Stimulated activated CD8-positive, alpha-beta memory T cell treated with anti-CD3 and anti-CD28 coated beads, Interleukin-15, amount 100 ng/mL, for 4 hours (primary cell): ENCODE measurements at regions not wholly inside any gene's neighbourhood (a gene's known extent, or its start where the extent isn't known, plus 50 kb on each side); places are given as distances from the start of the nearest gene placed in this dataset.
"Not testable (repeated sequence)": the region's sequence is repeated elsewhere in the genome, so short reads cannot be mapped to it uniquely, and the experiment has no call there.

Experiments used
- DNase-seq, 2 donors: peaks; one replicate each; pipeline ENCODE4 v3.0.0-alpha.2; 2020; ENCODE audit warnings: low read depth in 2 of 2

GRCh38 chr16:11414815-11415775 lies 69.8 kb downstream of the RMI2 start:
- no peak for DNase-seq

GRCh38 chr16:11416228-11417001 lies 71.2 kb downstream of the RMI2 start:
- no peak for DNase-seq

DNA sequence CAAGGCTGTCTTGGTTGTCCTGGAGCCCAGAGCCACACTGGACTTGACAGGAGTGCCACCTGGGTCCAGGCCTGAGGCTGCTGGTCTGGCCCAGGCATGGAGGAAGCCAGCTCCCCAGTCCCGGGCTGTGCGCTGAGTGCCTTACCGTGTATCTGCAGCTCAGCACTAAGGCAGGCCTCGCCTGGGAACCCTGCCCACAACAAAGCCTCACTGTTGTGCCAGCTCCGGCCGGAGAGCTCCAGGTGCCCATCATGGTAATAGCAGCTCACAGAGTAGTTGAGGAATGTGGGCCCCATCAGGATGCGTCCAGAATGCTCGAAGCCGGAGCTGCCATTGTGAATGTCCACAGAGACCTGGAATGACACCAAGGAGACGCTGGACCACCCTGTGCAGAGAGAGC lies 72.2 kb downstream of the RMI2 start:
- DNase-seq = no peak

- DNase-seq = no peak
These were observed 73.2 kb downstream of the RMI2 start for GRCh38 chr16:11418506-11418905.

- not testable (repeated sequence) for DNase-seq
These were observed 74.8 kb downstream of the RMI2 start for GRCh38 chr16:11420067-11420466.

- DNase-seq = no peak
These were observed 75.6 kb downstream of the RMI2 start for GRCh38 chr16:11420895-11421294.

DNA sequence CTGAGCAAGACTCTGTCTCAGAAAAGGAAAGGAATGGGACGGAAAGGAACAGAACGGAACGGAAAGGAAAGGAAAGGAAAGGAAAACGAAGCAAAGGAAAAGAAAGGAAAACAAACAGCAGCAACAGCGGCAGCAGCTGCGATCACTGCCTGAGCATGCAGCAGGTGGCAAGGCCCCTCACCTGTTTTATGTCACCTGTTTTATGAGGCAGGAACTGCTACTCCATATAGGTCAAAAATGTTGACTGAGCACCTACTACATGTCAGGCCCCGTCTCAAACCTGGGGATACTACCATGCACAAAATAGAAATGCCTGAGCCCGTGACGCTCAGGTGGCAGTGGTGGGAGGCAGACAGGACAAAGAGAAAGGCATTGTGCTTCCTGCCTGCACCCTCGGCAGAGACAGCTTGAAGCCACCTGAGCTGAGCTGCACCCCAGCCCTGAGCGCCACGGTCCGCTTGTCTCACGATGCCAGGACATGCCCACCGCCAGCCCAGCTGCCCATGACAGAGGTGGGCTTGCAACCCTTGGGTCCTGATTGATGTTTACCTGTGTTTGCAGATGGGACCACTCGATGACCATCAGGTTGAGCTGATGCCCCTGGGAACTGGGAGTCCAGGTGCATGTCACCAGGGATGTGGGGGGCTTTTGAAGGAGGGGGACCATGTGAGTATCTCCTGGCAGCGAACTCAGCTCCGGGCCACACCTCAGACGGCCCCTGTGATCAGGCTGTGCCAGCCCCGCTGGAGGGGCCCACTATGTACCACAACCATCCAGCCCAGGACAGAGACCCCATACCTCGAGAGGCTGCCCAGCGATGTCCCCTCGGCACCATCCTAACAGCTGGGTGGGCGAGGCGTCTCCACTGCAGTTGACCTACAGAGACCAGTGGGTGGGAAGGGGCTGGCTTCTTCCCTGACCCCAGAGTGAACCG lies 77.4 kb downstream of the RMI2 start:
- DNase-seq = no peak

DNA sequence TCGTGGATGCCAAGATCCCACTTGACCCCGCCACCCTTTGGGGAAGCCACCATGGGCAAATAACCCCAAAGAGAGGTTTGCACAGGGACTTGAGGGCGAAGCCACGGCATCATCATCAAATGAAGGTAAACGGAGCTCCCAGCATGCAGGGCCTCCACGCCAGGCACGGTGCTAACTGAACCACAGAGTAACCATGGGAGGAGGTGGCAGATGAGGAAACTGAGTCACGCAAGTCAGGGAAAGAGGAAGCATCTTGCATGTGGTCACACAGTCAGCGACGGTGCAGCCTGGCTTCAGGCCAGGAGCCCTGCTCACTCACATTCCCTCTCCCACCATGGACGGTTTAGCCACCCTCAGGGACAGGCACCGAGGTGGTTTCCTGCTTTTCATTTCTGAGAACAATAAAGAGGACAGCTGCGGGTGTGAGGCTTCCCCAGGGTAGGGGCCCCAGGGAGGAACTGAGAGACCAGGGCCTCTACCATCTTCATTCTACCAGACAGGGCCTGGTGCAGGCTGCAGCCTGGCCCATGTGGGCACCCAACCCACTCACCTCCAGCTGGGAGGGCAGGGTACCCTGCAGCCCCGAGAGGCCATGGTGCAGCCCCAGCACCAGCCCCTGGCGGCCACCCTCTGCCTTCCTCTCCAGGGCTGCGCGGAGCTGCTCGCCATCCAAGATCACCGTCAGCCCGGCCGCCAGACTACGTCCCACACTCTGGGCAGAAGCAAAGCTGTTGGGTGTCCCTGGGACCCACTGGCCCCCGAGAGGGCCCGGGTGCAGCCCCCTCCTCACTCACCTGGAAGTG lies 78.3 kb downstream of the RMI2 start:
- no peak for DNase-seq

DNA sequence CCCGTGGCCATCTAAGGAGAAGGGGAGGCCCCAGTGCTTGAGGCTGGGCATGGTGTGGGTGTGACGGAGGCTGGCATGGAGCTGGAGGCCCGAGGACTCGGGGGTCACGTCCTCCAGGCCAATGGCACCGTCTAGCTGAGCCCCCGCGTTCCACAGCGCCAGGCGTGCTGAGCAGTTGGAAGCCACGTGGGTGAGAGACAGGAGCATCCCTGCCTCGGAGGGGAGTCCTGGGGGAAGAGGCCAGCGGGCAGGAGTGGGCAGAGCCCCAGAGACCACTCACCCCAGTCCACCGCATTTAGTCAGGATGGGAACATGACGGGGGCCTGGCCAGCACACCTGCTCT lies 78.8 kb downstream of the RMI2 start:
- DNase-seq = no peak

GRCh38 chr16:11425140-11425539 lies 79.9 kb downstream of the RMI2 start:
- no peak for DNase-seq

DNA sequence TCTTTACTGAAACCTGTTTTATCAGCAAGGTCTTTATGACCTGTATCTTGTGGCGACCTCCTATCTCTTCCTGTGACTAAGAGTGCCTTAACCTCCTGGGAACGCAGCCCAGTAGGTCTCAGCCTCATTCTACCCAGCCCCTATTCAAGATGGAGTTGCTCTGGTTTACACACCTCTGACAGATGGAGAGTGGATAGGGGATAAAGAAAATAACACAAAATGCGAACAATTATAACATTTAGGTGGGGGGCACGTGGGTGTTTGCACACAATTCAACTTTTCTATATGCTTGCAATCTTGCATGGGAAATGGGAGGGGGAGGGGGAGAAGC lies 83.3 kb downstream of the RMI2 start:
- no peak for DNase-seq

- no peak for DNase-seq
These were observed 83.9 kb downstream of the RMI2 start for GRCh38 chr16:11429123-11429522.

DNA sequence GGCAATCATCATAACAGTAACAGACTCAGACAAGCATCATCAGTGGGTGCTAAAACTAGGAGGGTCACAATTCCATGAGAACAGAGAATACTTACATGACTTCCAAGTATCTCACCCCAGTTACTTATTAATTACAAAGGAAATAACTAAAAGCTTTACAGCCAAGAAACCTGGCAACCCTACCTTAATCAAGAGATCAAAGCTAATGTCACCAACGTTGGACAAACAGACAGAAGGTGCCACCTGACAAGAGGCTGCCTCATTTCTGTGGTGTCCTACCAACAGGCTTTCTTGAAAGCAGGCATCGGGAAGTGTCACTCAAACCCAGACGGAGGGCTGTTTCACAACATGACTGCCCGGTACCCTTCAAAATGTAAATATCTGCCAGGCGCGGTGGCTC lies 84.6 kb downstream of the RMI2 start:
- DNase-seq = no peak

DNA sequence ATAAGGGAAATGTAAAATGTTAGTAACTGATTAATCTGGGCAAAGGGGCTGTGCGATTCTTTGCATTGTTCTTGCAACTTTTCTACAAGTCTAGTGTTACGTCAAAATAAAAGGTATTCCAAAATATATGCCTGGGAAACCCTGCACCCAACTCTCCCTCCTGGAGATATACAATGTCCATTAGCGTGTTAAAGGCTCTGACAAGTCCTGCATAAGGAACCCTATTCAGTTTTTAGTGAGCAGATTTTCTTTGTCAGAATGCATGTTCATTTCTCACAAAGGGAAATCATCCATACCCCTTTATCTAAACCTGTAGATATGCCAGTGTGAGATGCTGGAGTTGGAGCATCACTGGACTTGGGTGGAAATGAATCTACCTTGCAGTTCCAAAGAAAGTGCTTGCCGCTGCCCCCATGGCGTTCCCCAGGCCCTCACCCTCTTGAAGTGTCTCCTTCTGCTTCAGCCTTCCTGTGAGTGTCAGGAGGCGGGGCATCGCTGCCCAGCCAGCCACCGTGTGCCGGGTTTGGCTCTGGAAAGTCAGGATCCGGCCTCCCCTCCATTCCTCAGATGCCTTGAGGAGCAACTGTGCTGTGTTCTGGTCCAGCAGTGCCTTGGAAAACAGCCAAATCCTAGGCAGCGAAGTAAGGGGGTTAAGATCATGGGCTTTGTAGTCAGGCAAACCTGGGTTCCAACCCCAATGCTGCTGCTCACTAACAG lies 85.5 kb downstream of the RMI2 start:
- DNase-seq = no peak

GRCh38 chr16:11431915-11432465 lies 86.7 kb downstream of the RMI2 start:
- no peak for DNase-seq

DNA sequence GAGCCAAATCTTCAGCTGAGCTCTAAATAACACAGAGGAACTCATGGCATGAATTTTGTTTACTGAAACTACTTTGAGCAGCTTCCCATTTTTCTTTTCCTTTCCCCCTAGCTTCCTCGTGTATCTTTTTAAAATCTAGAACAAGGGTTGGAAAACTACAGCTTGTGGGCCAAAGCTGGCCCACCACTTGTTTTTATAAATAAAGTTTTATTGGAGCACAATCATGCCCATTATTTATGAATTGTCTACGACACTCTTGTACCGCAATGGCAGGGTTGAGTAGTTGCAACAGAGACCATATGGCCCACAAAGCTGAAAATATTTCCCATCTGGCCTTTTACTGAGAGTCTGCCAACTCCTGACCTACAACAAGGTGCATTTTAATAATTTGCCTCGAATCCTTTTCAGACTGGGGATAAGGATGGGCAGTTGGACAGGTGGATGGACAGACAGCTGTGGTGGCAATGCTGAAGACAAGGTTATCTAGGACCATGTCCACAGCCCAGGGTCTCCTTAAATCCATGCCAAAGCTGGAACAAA lies 87.7 kb downstream of the RMI2 start:
- no peak for DNase-seq

DNA sequence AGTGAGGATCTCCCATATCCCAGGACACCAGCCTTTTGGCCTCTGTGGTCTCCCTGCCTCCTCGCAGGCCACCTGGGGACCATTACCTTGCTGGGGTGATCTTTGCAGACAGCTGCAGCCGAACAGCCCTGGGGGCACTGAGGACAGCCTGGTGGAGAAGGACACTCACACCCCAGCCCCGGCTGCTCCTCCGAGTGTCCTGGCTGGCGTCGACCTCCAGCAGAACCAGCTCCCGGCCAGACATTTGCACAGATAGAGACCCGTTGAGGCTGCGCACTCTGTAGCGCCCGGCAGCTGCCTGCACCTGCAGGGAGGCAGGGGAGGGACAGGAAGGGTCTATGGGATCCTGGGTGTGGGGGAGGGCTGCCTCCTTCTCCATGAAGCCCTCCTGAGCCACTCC lies 90.3 kb downstream of the RMI2 start:
- no peak for DNase-seq

DNA sequence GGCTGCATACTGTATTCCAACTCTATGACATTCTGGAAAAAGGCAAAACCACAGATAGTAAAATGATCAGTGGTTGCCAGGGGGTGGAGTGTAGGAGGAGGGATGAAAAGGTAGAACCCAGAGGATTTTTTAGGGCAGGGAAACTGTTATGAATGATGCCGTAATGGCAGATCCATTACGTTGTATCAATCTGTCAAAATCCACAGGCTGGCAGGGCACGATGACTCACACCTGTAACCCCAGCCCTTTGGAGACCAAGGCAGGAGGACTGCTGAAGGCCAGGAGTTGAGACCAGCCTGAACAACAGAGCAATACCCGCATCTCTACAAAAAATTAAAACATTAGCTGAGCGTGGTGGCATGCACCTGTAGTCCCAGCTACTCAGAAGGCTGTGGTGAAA lies 91.8 kb downstream of the RMI2 start:
- no peak for DNase-seq

DNA sequence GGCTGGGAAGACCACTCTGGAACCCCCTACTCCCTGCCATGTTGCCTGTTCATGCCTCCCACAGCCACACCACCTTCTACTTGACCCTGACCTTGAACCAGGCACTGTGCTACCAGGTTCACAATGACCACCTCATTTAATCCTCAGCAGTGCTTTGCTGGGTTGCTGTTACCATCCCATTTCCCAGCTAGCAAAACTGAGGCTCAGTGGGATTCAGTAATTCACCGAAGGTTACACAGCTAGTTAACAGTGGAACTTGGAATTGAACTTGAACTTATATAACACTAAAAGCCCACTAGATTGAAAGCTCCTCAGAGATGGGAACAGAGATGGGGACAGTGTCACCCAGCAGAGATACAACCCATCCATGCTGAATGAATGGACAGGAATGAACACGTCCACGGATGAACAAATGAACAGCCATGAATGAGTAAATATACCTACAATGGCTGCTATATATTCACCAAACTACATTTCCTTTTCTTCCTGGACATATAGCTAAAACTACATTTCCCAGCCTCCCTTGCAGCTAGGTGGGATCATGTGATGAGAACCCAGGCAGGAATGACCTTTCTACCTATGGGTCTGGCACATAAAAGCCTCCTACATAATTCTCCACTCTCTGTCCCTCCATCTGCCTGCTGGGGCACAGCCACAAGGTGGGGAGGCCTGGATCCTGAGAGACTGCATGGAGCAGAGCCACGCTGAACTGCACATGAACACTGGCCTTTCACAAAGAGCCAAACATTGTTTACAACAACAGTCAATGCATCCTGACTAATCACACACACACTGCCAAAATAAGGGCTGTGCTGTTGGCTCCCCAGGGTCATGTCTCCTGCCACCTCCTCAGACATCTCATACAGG lies 94.8 kb downstream of the RMI2 start:
- no peak for DNase-seq
